IPS-15b (cell line): ENCODE measurements at regions not wholly inside any gene's neighbourhood (a gene's known extent, or its start where the extent isn't known, plus 50 kb on each side); places are given as distances from the start of the nearest gene placed in this dataset.

Source experiments
- H3K27me3 ChIP-seq: one replicate; pipeline ENCODE4 v1.6.1; 2013; ENCODE audit warnings: low read length; ENCODE audit not compliant: control insufficient read depth, insufficient read depth
- H3K36me3 ChIP-seq: one replicate; pipeline ENCODE4 v1.6.1; 2013; ENCODE audit warnings: low read length; ENCODE audit not compliant: control insufficient read depth, insufficient read depth
- H3K4me1 ChIP-seq: one replicate; pipeline ENCODE4 v1.6.1; 2013; ENCODE audit warnings: mild to moderate bottlenecking, low read length; ENCODE audit not compliant: control insufficient read depth, insufficient read depth
- H3K4me3 ChIP-seq: one replicate; pipeline ENCODE4 v1.5.1; 2013; ENCODE audit warnings: low read depth, low read length
- H3K9ac ChIP-seq: one replicate; pipeline ENCODE4 v1.6.1; 2013; ENCODE audit warnings: low read depth, mild to moderate bottlenecking, low read length
- H3K9me3 ChIP-seq: one replicate; pipeline ENCODE4 v1.6.1; 2013; ENCODE audit warnings: mild to moderate bottlenecking, low read length; ENCODE audit not compliant: control insufficient read depth, insufficient read depth

GRCh38 chr20:17881741-17882064 lies 86.9 kb downstream of the SNX5 start:
- no peaks in the 10 kb centered on the region for H3K9me3 ChIP-seq
- no peak overlapping the region for H3K9ac ChIP-seq
- no peaks in the 10 kb centered on the region for H3K27me3 ChIP-seq
- peaks cover 7% of the 10 kb centered on the region for H3K4me1 ChIP-seq
- H3K36me3 ChIP-seq: no peaks in the 10 kb centered on the region
- no peak overlapping the region for H3K4me3 ChIP-seq

GRCh38 chr20:17878912-17879602 lies 89.5 kb downstream of the SNX5 start:
- Histone ChIP-seq H3K36me3 (no peaks in the 10 kb centered on the region), H3K4me3 (no peak overlapping the region), H3K9ac (no peak overlapping the region), H3K9me3 (no peaks in the 10 kb centered on the region), H3K27me3 (no peaks in the 10 kb centered on the region), H3K4me1 (peaks cover 5% of the 10 kb centered on the region)

GRCh38 chr20:17878069-17878911 lies 90.3 kb downstream of the SNX5 start:
- Histone ChIP-seq H3K9ac (no peak overlapping the region), H3K4me3 (no peak overlapping the region)

DNA sequence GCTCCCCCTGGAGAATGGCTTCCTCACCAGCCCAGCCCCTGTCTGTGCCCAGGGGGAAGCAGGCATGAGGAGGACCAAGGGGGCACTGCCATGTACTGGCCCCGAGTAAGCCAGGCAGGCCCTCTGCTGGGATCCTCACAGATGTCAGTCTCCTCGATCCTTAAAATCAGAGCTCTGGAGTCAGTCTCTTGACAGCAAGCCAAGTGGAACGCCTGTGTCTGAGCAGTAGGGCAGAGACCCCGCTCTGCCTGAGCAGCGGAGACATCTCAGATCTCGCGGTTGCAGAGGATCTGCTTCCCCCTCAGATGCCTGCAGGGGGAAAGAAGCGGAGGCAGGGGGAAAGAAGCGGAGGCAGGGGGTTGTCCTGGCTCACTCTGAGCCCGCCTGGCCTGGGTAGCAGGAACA lies 92.6 kb downstream of the SNX5 start:
- Histone ChIP-seq H3K4me1 (peaks cover 16% of the 10 kb centered on the region), H3K9me3 (no peaks in the 10 kb centered on the region), H3K4me3 (no peak overlapping the region), H3K36me3 (no peaks in the 10 kb centered on the region), H3K9ac (peak overlapping the region; percentile 8), H3K27me3 (no peaks in the 10 kb centered on the region)

More at GRCh38 chr20:17878069-17878911, 90.3 kb downstream of the SNX5 start:
- no peaks in the 10 kb centered on the region for H3K36me3 ChIP-seq
- no peaks in the 10 kb centered on the region for H3K9me3 ChIP-seq
- H3K4me1 ChIP-seq: peaks cover under 1% of the 10 kb centered on the region
- H3K27me3 ChIP-seq: no peaks in the 10 kb centered on the region

DNA sequence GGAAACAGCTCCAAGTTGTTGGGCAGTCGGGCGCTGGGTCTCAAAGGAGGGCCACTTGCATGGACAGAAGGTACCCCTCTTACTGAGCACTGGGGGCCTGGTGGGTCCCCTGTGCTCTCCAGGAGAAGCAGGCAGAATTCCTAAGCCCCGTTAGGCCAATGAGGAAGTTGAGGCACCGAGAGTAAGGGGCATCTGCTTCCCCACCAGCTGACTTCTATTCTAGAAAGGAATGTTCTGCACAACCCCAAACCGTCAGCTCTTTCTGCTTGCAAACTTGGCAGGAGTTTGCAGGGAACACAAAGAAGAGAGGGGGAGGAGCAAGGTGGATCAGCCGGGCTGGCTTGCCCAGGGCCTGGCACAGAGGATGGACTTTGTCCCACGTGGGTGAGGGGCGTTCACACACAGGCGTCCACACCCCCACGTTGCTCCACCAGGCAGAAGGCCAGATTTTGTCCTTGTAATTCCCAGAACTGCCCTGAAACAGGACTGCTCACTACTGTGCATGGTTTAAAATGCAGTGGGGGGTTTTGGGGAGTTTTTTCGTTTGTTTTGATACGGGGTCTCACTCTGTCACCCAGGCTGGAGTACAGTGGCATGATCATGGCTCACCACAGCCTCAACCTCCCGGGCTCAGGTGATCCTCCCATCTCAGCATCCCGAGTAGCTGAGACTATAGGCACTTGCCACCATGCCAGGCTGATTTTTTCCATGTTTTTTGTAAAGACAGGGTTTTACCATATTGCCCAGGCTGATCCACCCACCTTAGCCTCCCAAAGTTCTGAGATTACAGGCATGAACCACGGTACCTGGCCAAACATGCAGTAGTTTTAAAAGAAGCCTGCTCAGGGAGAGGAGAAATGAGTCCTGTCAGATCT lies 93.3 kb downstream of the SNX5 start:
- Histone ChIP-seq H3K27me3 (no peaks in the 10 kb centered on the region), H3K4me1 (peaks cover 16% of the 10 kb centered on the region), H3K9me3 (no peaks in the 10 kb centered on the region), H3K4me3 (no peak overlapping the region), H3K9ac (peak overlapping the region; percentile 8), H3K36me3 (no peaks in the 10 kb centered on the region)

DNA sequence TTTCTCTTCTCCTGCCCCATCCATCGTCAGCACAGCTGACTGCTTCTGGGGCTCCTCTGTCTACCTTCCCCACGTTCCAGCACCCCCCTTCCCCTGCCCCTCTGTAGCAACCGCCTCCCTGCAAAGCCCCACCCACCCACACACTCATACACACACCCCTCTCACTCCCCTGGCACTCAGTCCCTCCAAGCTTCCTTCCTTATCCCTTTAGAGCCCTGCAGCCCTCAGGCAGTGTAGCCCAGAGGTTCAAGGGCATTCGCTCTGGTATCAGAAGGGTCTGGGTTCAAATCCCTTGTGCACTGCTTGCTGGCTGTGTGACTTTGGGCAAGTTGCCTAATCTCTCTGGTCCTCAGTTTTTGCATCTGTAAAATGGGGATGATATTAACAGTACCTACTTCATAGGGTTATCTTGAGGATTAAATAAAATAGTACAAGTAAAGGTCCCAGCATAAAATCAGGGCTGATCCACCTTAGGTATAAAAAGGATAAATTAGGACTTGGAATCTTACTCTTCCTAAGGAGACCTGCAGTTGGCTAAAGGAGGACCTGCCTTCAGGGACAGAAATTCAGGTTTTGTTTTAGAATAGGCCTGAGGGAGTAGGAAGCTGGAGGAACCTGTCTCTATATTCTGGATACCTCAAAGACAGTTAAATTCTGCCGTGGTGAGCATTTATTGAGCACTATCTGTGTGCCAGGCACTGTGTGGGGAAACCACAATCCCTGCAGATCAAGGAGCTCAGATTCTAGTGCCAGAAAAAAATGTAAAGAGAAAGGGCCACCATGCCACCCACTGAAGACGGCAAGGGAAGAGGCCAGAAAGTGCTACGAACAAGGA lies 94.1 kb downstream of the SNX5 start:
- Histone ChIP-seq H3K4me3 (no peak overlapping the region), H3K9me3 (no peaks in the 10 kb centered on the region), H3K4me1 (peaks cover 18% of the 10 kb centered on the region), H3K9ac (no peak overlapping the region), H3K36me3 (no peaks in the 10 kb centered on the region), H3K27me3 (no peaks in the 10 kb centered on the region)

- Histone ChIP-seq H3K9me3 (no peaks in the 10 kb centered on the region), H3K4me3 (no peak overlapping the region), H3K4me1 (peaks cover 18% of the 10 kb centered on the region), H3K36me3 (no peaks in the 10 kb centered on the region), H3K27me3 (no peaks in the 10 kb centered on the region), H3K9ac (no peak overlapping the region)
Measured at GRCh38 chr20:17873410-17874270, 95.0 kb downstream of the SNX5 start.

- Histone ChIP-seq H3K9ac (no peak overlapping the region), H3K9me3 (no peaks in the 10 kb centered on the region), H3K4me3 (no peak overlapping the region), H3K27me3 (no peaks in the 10 kb centered on the region), H3K36me3 (no peaks in the 10 kb centered on the region), H3K4me1 (peaks cover 23% of the 10 kb centered on the region)
Measured at GRCh38 chr20:17872959-17873358, 95.6 kb downstream of the SNX5 start.

DNA sequence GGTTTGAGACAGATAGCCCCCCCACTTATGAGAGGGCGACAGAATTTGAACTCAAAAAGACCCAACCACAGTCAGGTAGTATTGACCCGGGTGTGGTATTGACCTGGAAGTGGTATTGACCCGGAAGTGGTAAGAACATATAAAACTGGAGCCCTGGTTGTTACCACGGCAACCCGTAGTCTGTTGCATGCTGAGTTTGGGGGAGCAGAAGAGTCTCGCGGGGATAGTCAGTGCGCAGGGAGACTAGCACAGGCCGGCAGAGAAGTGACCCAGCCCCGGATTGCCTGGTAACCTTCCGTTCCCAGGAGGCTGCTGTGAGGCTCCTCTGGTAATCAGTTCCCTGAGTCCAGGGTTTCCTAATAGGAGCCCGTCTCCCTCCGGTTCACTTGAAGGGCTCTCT lies 96.2 kb downstream of the SNX5 start:
- peaks cover 23% of the 10 kb centered on the region for H3K4me1 ChIP-seq
- no peak overlapping the region for H3K9ac ChIP-seq
- no peaks in the 10 kb centered on the region for H3K36me3 ChIP-seq
- H3K9me3 ChIP-seq: no peaks in the 10 kb centered on the region
- H3K27me3 ChIP-seq: no peaks in the 10 kb centered on the region
- H3K4me3 ChIP-seq: no peak overlapping the region

DNA sequence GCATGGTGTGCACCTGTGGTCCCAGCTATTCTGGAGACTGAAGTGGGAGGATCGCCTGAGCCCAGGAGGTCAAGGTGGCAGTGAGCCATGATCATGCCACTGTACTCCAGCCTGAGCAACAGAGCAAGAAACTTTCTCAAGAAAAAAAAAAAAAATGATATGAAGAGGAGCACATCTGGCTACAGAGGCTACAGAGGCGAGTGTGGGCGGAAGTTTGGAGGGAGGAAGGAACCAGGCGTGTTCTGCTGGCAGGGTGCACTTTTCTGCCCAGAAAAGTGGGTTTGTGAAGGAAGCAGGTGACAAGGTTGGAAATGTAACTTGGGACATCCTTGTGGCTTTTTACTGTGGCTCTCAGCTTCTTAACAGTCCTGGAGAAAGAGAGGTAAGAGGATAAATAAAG lies 96.7 kb downstream of the SNX5 start:
- no peaks in the 10 kb centered on the region for H3K9me3 ChIP-seq
- H3K4me3 ChIP-seq: no peak overlapping the region
- no peaks in the 10 kb centered on the region for H3K36me3 ChIP-seq
- H3K4me1 ChIP-seq: peaks cover 23% of the 10 kb centered on the region
- no peaks in the 10 kb centered on the region for H3K27me3 ChIP-seq
- no peak overlapping the region for H3K9ac ChIP-seq
